ENCODE measurements at regions not wholly inside any gene's neighbourhood (a gene's known extent, or its start where the extent isn't known, plus 50 kb on each side); places are given as distances from the start of the nearest gene placed in this dataset.

DNA sequence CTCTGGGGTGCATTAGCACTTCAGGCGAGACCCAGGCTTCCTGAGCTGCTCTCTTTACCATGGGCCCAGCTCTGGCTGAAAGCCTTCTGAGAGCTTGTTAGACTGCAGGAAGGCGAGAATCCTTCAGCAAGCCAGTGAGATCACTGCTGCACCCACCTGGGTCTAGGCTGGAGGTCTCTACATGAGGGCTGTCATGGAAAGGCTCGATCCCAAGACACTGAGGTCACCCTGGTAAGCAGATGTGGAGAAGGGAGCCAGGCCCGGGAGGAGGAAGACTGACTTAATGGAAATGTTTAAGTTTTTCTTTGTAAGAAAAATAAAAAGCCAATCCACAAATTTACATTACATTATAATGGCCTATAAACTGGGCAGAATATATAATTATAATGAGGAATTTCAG, 684.5 kb downstream of the TNS3 start:
- TF ChIP-seq, protein P1, sequence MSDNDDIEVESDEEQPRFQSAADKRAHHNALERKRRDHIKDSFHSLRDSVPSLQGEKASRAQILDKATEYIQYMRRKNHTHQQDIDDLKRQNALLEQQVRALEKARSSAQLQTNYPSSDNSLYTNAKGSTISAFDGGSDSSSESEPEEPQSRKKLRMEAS (IDR thresholded peaks at IDR 0.05; ENCODE audit: low read depth, low read length), result no peak
- TF ChIP-seq POLR2A (IDR thresholded peaks at IDR 0.05; ENCODE audit: extremely low read depth, insufficient read length), result no peak
- TF ChIP-seq, protein P2, sequence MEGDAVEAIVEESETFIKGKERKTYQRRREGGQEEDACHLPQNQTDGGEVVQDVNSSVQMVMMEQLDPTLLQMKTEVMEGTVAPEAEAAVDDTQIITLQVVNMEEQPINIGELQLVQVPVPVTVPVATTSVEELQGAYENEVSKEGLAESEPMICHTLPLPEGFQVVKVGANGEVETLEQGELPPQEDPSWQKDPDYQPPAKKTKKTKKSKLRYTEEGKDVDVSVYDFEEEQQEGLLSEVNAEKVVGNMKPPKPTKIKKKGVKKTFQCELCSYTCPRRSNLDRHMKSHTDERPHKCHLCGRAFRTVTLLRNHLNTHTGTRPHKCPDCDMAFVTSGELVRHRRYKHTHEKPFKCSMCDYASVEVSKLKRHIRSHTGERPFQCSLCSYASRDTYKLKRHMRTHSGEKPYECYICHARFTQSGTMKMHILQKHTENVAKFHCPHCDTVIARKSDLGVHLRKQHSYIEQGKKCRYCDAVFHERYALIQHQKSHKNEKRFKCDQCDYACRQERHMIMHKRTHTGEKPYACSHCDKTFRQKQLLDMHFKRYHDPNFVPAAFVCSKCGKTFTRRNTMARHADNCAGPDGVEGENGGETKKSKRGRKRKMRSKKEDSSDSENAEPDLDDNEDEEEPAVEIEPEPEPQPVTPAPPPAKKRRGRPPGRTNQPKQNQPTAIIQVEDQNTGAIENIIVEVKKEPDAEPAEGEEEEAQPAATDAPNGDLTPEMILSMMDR (IDR thresholded peaks at IDR 0.05; ENCODE audit: low read depth, low read length), result no peak
- TF ChIP-seq MYC (IDR thresholded peaks at IDR 0.05; ENCODE audit: low read depth, low read length), result no peak
- H3K4me3 ChIP-seq (ENCODE audit: low read depth, low read length), result no peak overlapping the region
- DNase-seq (ENCODE audit: low read depth), result no peak

DNA sequence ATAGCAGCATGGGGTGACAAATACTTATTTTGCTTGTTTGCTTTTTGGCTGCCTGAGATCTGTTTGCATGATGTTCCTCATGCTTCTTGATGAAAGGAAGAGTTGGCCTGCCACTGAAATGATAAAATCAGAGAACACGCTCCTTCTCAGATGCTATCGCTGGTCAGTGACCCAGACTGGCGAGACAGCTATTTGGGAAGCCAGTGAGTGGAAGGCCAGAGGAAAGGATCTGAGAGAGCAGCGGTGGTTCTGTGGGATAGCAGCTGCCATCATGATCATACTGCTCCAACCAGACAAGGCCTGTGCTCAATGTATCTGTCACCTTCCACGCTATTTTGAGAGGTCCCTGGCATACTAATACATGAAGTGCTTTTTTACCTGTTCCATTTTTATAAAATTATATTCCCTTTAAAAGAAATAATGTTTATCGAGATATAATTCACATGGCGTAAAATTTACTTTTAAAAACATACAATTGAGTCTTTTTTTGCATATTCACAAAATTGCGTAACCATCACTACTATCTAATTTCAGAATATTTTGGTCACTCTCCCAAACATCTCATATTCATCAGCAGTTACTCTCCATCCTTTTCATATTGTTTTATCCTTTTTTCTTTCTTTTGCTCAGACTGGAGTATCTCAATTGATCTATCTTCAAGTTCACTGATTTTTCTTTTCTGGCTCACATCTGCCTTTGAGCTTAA, 695.1 kb downstream of the TNS3 start:
- DNase-seq (ENCODE audit: low read depth), result no peak
- H3K4me3 ChIP-seq (ENCODE audit: low read depth, low read length), result no peak overlapping the region
- no peak for TF ChIP-seq MYC (IDR thresholded peaks at IDR 0.05; ENCODE audit: low read depth, low read length)
- TF ChIP-seq, protein P2 (IDR thresholded peaks at IDR 0.05; ENCODE audit: low read depth, low read length), result no peak

DNA sequence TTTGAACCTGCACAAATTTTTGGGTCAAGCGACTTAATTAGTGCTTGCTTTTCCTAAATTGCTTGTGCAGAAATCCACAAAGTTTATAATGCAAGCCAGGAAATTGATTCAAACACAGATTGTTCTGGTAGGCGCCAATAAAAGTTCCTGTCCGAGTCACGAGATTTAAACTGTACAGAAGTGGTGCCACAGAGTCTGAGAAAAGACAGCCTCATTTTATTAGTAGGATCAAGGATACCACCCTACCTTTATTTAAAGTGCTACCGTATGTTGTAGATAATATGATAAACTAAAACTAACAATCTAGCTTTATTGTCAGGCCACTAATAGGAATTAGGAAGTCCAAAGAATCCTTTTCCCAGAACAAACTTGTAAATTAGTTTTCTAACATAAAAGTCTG, 696.7 kb downstream of the TNS3 start:
- no peak overlapping the region for H3K4me3 ChIP-seq (ENCODE audit: low read depth, low read length)
- DNase-seq (ENCODE audit: low read depth), result no peak
- TF ChIP-seq POLR2A (IDR thresholded peaks at IDR 0.05; ENCODE audit: extremely low read depth, insufficient read length) (no peak), MYC (IDR thresholded peaks at IDR 0.05; ENCODE audit: low read depth, low read length) (no peak)
- TF ChIP-seq, protein P1 (IDR thresholded peaks at IDR 0.05; ENCODE audit: low read depth, low read length), result no peak
- TF ChIP-seq, protein P2 (IDR thresholded peaks at IDR 0.05; ENCODE audit: low read depth, low read length), result no peak

DNA sequence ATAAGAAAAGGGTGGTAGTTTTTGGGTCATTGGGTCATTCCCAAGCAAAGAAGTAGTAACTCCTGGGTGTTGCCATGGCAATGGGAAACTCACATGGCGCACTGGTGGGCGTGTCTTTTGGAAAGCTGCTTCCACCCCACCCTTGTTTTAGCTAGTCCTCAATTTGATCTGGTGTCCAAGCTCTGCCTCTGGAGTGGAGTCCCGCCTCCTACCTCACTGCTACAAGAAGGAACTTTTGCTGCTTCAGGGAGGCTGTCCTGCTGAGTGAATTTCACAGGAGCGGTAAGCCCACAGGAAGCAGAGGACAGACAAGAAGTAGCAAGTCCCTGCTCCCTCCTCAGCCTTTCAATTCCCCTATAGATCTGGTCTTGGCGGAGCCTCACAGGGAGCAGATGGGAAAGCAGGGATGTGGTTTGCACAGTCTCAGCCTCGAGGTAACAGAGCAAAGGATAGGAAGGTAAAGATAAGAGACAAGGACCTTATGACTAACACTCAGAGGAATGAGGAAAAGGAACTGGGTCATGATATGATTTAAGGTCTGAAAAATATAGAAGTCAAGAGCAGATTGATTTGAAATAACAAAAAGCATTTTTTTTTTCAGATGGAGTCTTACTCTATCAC, 700.3 kb downstream of the TNS3 start:
- no peak for TF ChIP-seq MYC (IDR thresholded peaks at IDR 0.05; ENCODE audit: low read depth, low read length)
- TF ChIP-seq, protein P1 (IDR thresholded peaks at IDR 0.05; ENCODE audit: low read depth, low read length), result no peak
- no peak for TF ChIP-seq POLR2A (IDR thresholded peaks at IDR 0.05; ENCODE audit: extremely low read depth, insufficient read length)
- no peak overlapping the region for H3K4me3 ChIP-seq (ENCODE audit: low read depth, low read length)
- DNase-seq (ENCODE audit: low read depth), result no peak

DNA sequence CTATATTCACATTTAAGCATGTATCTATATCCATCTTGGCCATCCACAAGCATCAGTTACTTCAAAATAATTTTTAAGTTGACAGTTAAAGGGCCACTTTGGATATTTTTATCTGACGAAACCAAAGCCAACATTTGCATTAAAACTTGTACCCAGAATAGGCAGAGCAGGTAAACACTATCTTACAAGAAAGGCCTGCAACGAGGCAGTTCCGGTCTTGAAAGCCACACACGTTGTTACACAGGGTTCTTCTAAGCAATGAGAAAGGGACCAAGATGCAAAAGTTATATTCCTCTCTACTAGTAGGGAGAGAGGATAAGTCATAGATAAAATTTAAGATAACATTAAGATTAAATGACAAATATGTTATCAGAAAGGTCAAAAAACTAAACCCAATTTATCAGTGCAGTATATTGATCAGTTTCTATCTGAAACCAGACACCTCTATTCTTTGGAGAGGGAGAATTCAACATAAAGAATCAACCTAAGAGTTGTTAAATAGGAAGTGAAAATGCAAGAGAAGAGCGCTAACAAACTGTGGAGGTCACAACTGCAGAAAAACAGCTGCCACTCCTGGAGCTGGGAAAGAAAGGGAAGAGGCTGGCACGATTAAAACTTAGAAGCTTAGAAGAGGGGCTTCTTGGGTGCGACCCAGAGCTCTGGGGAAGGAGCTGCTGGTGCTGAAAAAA, 701.3 kb downstream of the TNS3 start:
- TF ChIP-seq MYC (IDR thresholded peaks at IDR 0.05; ENCODE audit: low read depth, low read length) (no peak), POLR2A (IDR thresholded peaks at IDR 0.05; ENCODE audit: extremely low read depth, insufficient read length) (no peak)
- TF ChIP-seq, protein P2 (IDR thresholded peaks at IDR 0.05; ENCODE audit: low read depth, low read length), result no peak
- TF ChIP-seq, protein P1 (IDR thresholded peaks at IDR 0.05; ENCODE audit: low read depth, low read length), result no peak

DNA sequence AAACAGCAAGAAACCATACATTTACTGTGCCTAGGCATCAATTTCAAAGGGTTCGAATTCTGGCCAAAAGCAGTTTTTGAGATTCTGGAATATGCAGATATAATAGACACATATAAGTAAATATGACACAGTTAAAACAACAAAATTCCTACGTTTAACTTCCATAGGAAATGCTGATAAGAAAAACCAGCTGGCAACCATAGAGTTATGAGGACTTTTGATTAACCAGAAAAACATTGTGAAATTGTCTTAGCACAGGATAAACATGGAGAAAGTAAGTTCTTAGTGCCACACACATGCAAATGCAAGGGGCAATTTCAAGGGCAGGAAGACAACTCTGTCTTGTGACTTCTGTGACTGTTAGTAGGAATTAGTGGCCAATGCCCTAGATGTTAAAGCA, 702.1 kb downstream of the TNS3 start:
- H3K4me3 ChIP-seq (ENCODE audit: low read depth, low read length), result no peak overlapping the region
- TF ChIP-seq, protein P2 (IDR thresholded peaks at IDR 0.05; ENCODE audit: low read depth, low read length), result no peak
- TF ChIP-seq, protein P1 (IDR thresholded peaks at IDR 0.05; ENCODE audit: low read depth, low read length), result no peak
- TF ChIP-seq POLR2A (IDR thresholded peaks at IDR 0.05; ENCODE audit: extremely low read depth, insufficient read length) (no peak), MYC (IDR thresholded peaks at IDR 0.05; ENCODE audit: low read depth, low read length) (no peak)

More for the DNA sequence above, 701.3 kb downstream of the TNS3 start:
- DNase-seq (ENCODE audit: low read depth), result no peak
- no peak overlapping the region for H3K4me3 ChIP-seq (ENCODE audit: low read depth, low read length)

More for the DNA sequence above, 702.1 kb downstream of the TNS3 start:
- no peak for DNase-seq (ENCODE audit: low read depth)
